ENCODE measurements at regions not wholly inside any gene's neighbourhood (a gene's known extent, or its start where the extent isn't known, plus 50 kb on each side); places are given as distances from the start of the nearest gene placed in this dataset.

- intact Hi-C loops (cut with micrococcal nuclease), result no loop called here
Observed at GRCh38 chr12:13597837-13598236, 383.6 kb downstream of the GRIN2B start.

GRCh38 chr12:13597166-13597565 lies 384.2 kb downstream of the GRIN2B start:
- intact Hi-C loops (cut with micrococcal nuclease), result no loop called here

GRCh38 chr12:13596714-13597113 lies 384.7 kb downstream of the GRIN2B start:
- intact Hi-C loops (cut with micrococcal nuclease), result no loop called here

GRCh38 chr12:13595536-13596443 lies 385.6 kb downstream of the GRIN2B start:
- intact Hi-C loops (cut with micrococcal nuclease), result no loop called here

GRCh38 chr12:13594731-13595514 lies 386.5 kb downstream of the GRIN2B start:
- intact Hi-C loops (cut with micrococcal nuclease), result no loop called here

- intact Hi-C loops (cut with micrococcal nuclease), result no loop called here
Observed at GRCh38 chr12:13592063-13592942, 389.1 kb downstream of the GRIN2B start.

- intact Hi-C loops (cut with micrococcal nuclease), result no loop called here
Observed at GRCh38 chr12:13591488-13591887, 389.9 kb downstream of the GRIN2B start.

- intact Hi-C loops (cut with micrococcal nuclease), result no loop called here
Observed at GRCh38 chr12:13591059-13591458, 390.3 kb downstream of the GRIN2B start.

GRCh38 chr12:13588574-13588973 lies 392.0 kb downstream of the EMP1 start:
- intact Hi-C loops (cut with micrococcal nuclease), result no loop called here

GRCh38 chr12:13587721-13588390 lies 391.3 kb downstream of the EMP1 start:
- intact Hi-C loops (cut with micrococcal nuclease), result no loop called here

GRCh38 chr12:13586361-13586760 lies 389.8 kb downstream of the EMP1 start:
- intact Hi-C loops (cut with micrococcal nuclease), result no loop called here

- intact Hi-C loops (cut with micrococcal nuclease), result no loop called here
Observed at GRCh38 chr12:13584541-13584940, 388.0 kb downstream of the EMP1 start.

- intact Hi-C loops (cut with micrococcal nuclease), result no loop called here
Observed at GRCh38 chr12:13583630-13584029, 387.1 kb downstream of the EMP1 start.

- intact Hi-C loops (cut with micrococcal nuclease), result no loop called here
Observed at GRCh38 chr12:13582421-13582820, 385.9 kb downstream of the EMP1 start.

GRCh38 chr12:13581031-13581430 lies 384.5 kb downstream of the EMP1 start:
- intact Hi-C loops (cut with micrococcal nuclease), result no loop called here

- intact Hi-C loops (cut with micrococcal nuclease), result no loop called here
Observed at GRCh38 chr12:13580206-13580605, 383.7 kb downstream of the EMP1 start.

- intact Hi-C loops (cut with micrococcal nuclease), result no loop called here
Observed at GRCh38 chr12:13576935-13577500, 380.5 kb downstream of the EMP1 start.

- intact Hi-C loops (cut with micrococcal nuclease), result no loop called here
Observed at GRCh38 chr12:13573698-13574321, 377.3 kb downstream of the EMP1 start.

- intact Hi-C loops (cut with micrococcal nuclease), result no loop called here
Observed at GRCh38 chr12:13571035-13571434, 374.5 kb downstream of the EMP1 start.

Data from T-helper 1 cell treated with Interleukin-12 subunit alpha and Interleukin-12 subunit beta and Interleukin-4 antibody, amounts not matched to agents 30 ng/mL and 1 ng/mL, for 36 hours (primary cell).